IPS-18c (cell line): ENCODE measurements at regions not wholly inside any gene's neighbourhood (a gene's known extent, or its start where the extent isn't known, plus 50 kb on each side); places are given as distances from the start of the nearest gene placed in this dataset.

Experiments
- H3K4me3 ChIP-seq: 2 replicates; pipeline ENCODE4 v1.7.0; 2013; ENCODE audit warnings: low read depth, mild to moderate bottlenecking, low read length, moderate library complexity; ENCODE audit not compliant: insufficient read depth
- H3K9me3 ChIP-seq: one replicate; pipeline ENCODE4 v1.6.1; 2013; ENCODE audit warnings: mild to moderate bottlenecking, low read length, moderate library complexity; ENCODE audit not compliant: control insufficient read depth, insufficient read depth

GRCh38 chr19:30224689-30225606 is 147.2 kb upstream of the ZNF536 start:
- peak overlapping the region; percentile 36 for H3K4me3 ChIP-seq
- H3K9me3 ChIP-seq = no peaks in the 10 kb centered on the region

GRCh38 chr19:30225676-30226463 is 146.3 kb upstream of the ZNF536 start:
- no peak overlapping the region; the same call in 1 of the 2 replicates for H3K4me3 ChIP-seq

GRCh38 chr19:30226464-30227011 is 145.6 kb upstream of the ZNF536 start:
- H3K4me3 ChIP-seq = no peak overlapping the region; the same call in 1 of the 2 replicates
- no peaks in the 10 kb centered on the region for H3K9me3 ChIP-seq

More at GRCh38 chr19:30225676-30226463, 146.3 kb upstream of the ZNF536 start:
- no peaks in the 10 kb centered on the region for H3K9me3 ChIP-seq

GRCh38 chr19:30227012-30227621 is 145.1 kb upstream of the ZNF536 start:
- Histone ChIP-seq H3K4me3 (peak overlapping the region; percentile 58), H3K9me3 (no peaks in the 10 kb centered on the region)

GRCh38 chr19:30227661-30228112 is 144.5 kb upstream of the ZNF536 start:
- H3K9me3 ChIP-seq = no peaks in the 10 kb centered on the region
- peak overlapping the region; percentile 58 for H3K4me3 ChIP-seq

GRCh38 chr19:30228113-30228834 is 143.9 kb upstream of the ZNF536 start:
- H3K4me3 ChIP-seq = peak overlapping the region; percentile 58
- no peaks in the 10 kb centered on the region for H3K9me3 ChIP-seq

- Histone ChIP-seq H3K4me3 (peak overlapping the region; percentile 58), H3K9me3 (no peaks in the 10 kb centered on the region)
Measured at GRCh38 chr19:30228835-30229524, 143.2 kb upstream of the ZNF536 start.

GRCh38 chr19:30229525-30230174 is 142.5 kb upstream of the ZNF536 start:
- peak overlapping the region; percentile 58; the same call in 1 of the 2 replicates for H3K4me3 ChIP-seq
- H3K9me3 ChIP-seq = no peaks in the 10 kb centered on the region

GRCh38 chr19:30231408-30232318 is 140.5 kb upstream of the ZNF536 start:
- no peaks in the 10 kb centered on the region for H3K9me3 ChIP-seq
- no peak overlapping the region for H3K4me3 ChIP-seq

- Histone ChIP-seq H3K4me3 (no peak overlapping the region), H3K9me3 (no peaks in the 10 kb centered on the region)
Measured at GRCh38 chr19:30233375-30233774, 138.8 kb upstream of the ZNF536 start.

- H3K4me3 ChIP-seq = no peak overlapping the region
Measured at GRCh38 chr19:30235946-30236345, 136.2 kb upstream of the ZNF536 start.

GRCh38 chr19:30236587-30236986 is 135.6 kb upstream of the ZNF536 start:
- no peaks in the 10 kb centered on the region for H3K9me3 ChIP-seq
- no peak overlapping the region for H3K4me3 ChIP-seq

More at GRCh38 chr19:30235946-30236345, 136.2 kb upstream of the ZNF536 start:
- H3K9me3 ChIP-seq = no peaks in the 10 kb centered on the region

GRCh38 chr19:30237140-30237539 is 135.0 kb upstream of the ZNF536 start:
- Histone ChIP-seq H3K9me3 (no peaks in the 10 kb centered on the region), H3K4me3 (no peak overlapping the region)

GRCh38 chr19:30240904-30241695 is 131.1 kb upstream of the ZNF536 start:
- Histone ChIP-seq H3K9me3 (no peaks in the 10 kb centered on the region), H3K4me3 (no peak overlapping the region)
